ENCODE measurements at regions not wholly inside any gene's neighbourhood (a gene's known extent, or its start where the extent isn't known, plus 50 kb on each side); places are given as distances from the start of the nearest gene placed in this dataset.

DNA sequence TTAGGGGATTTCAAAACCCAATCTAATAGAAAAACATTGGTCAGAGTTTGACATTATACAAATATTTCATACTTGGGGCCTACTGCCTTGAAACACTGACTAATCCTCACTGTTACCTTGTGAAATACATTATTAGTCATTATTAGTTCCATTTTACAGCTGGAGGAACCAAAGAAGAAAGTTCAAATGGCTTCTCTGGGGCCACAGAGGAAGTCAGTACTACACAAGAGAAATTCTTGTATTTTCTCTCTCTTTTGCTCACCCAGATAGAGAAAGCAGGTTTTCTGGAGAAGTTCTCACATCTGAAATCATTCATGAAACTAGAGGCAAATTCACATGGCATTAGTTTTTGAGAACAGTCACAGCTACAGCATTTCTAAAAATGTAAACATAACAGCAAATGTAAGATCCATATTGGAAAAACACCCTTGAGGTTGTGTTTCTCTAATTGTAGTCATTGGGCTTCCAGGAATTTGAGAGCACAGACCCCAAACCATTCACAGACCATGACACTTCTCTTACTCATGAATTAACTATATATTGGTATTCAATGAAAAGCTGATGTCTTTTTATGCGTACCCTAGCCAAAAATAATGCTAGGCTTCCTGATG is 83.0 kb downstream of the LLPH start:
- Histone ChIP-seq H3K9me2 (no peaks in the 10 kb centered on the region), H4K20me1 (ENCODE audit: insufficient read depth) (no peaks in the 10 kb centered on the region), H3K79me2 (ENCODE audit: insufficient read depth) (no peaks in the 10 kb centered on the region), H3K27ac (ENCODE audit: low read depth in 2 of 2, low read length in 1 of 2) (peak overlapping the region; percentile 63 to 94; a peak in 3 of 4 replicates), H3K9ac (no peak overlapping the region), H3K36me3 (replicated peaks in 1 of 2; ENCODE audit: control insufficient read depth in 1 of 2, insufficient read depth in 2 of 2, low read length in 1 of 2) (no peaks in the 10 kb centered on the region), H3K4me1 (ENCODE audit: control insufficient read depth in 1 of 2, insufficient read depth in 2 of 2, low read depth in 1 of 2, low read length in 1 of 2) (peaks cover 0 to 11% of the 10 kb centered on the region in 2 experiments; a peak in 3 of 4 replicates), H3K4me3 (ENCODE audit: low read depth in 2 of 2, low read length in 1 of 2) (no peak overlapping the region), H2AFZ (ENCODE audit: low read depth) (no peak overlapping the region), H3F3A (replicated peaks; ENCODE audit: insufficient read depth) (peaks cover 37% of the 10 kb centered on the region), H3K9me3 (no peaks in the 10 kb centered on the region), H3K27me3 (ENCODE audit: insufficient read depth) (no peaks in the 10 kb centered on the region; the same call in 1 of the 2 replicates), H3K4me2 (no peak overlapping the region)
- ChIA-PET CTCF (no interaction called here), POLR2A (no interaction called here)
- WGBS (ENCODE audit: low lambda C conversion rate) = 46% methylated on average over 1 of the region's 1 CpG
- no peak for TF ChIP-seq ELF1 (IDR thresholded peaks at IDR 0.05)
- TF ChIP-seq, protein P1, sequence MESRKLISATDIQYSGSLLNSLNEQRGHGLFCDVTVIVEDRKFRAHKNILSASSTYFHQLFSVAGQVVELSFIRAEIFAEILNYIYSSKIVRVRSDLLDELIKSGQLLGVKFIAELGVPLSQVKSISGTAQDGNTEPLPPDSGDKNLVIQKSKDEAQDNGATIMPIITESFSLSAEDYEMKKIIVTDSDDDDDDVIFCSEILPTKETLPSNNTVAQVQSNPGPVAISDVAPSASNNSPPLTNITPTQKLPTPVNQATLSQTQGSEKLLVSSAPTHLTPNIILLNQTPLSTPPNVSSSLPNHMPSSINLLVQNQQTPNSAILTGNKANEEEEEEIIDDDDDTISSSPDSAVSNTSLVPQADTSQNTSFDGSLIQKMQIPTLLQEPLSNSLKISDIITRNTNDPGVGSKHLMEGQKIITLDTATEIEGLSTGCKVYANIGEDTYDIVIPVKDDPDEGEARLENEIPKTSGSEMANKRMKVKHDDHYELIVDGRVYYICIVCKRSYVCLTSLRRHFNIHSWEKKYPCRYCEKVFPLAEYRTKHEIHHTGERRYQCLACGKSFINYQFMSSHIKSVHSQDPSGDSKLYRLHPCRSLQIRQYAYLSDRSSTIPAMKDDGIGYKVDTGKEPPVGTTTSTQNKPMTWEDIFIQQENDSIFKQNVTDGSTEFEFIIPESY (IDR thresholded peaks at IDR 0.05; ENCODE audit: borderline replicate concordance, low read depth) = no peak
- no peak for TF ChIP-seq MXI1 (IDR thresholded peaks at IDR 0.05; ENCODE audit: low read depth, low read length)
- no peak for TF ChIP-seq GABPA (IDR thresholded peaks at IDR 0.05; ENCODE audit: low read depth)
- no peak for TF ChIP-seq TCF12 (IDR thresholded peaks at IDR 0.05)
- TF ChIP-seq RAD21 (IDR thresholded peaks at IDR 0.05; ENCODE audit: low read length) = no peak
- TF ChIP-seq RCOR1 (IDR thresholded peaks at IDR 0.05; ENCODE audit: low read length) = no peak
- no peak for TF ChIP-seq USF1 (IDR thresholded peaks at IDR 0.05; ENCODE audit: borderline replicate concordance, low read depth)
- TF ChIP-seq TEAD4 (IDR thresholded peaks at IDR 0.05; ENCODE audit: borderline replicate concordance, insufficient read depth) = no peak
- no peak for TF ChIP-seq JUND (IDR thresholded peaks at IDR 0.05)
- no peak for TF ChIP-seq TAF1 (IDR thresholded peaks at IDR 0.05; ENCODE audit: borderline replicate concordance, low read depth, low read length)
- no peak for TF ChIP-seq NFIC (IDR thresholded peaks at IDR 0.05; ENCODE audit: borderline replicate concordance)
- TF ChIP-seq FOXM1 (IDR thresholded peaks at IDR 0.05; ENCODE audit: low read depth) = no peak
- no peak for TF ChIP-seq EP300 (IDR thresholded peaks at IDR 0.05; ENCODE audit: borderline replicate concordance in 1 of 2, low read depth in 1 of 2, low read length in 1 of 2)
- TF ChIP-seq, protein P2, sequence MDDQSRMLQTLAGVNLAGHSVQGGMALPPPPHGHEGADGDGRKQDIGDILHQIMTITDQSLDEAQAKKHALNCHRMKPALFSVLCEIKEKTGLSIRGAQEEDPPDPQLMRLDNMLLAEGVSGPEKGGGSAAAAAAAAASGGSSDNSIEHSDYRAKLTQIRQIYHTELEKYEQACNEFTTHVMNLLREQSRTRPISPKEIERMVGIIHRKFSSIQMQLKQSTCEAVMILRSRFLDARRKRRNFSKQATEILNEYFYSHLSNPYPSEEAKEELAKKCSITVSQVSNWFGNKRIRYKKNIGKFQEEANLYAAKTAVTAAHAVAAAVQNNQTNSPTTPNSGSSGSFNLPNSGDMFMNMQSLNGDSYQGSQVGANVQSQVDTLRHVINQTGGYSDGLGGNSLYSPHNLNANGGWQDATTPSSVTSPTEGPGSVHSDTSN (IDR thresholded peaks at IDR 0.05) = no peak
- DNase-seq = no peak

GRCh38 chr12:66045506-66045905 is 85.0 kb downstream of the LLPH start:
- H3K9me3 ChIP-seq = no peaks in the 10 kb centered on the region
- H3K79me2 ChIP-seq (ENCODE audit: insufficient read depth) = no peaks in the 10 kb centered on the region
- ChIA-PET POLR2A (no interaction called here), CTCF (interaction anchor here (0.7 kb wide), 1 partner anchor 1729 kb away, joined by 3 read pairs; no protein-coding TSS in a partner anchor)
- no peaks in the 10 kb centered on the region for H3K36me3 ChIP-seq (replicated peaks in 1 of 2; ENCODE audit: control insufficient read depth in 1 of 2, insufficient read depth in 2 of 2, low read length in 1 of 2)
- WGBS (ENCODE audit: low lambda C conversion rate) = 62% methylated on average over 3 of the region's 3 CpGs
- no peak for TF ChIP-seq USF2 (IDR thresholded peaks at IDR 0.05; ENCODE audit: borderline replicate concordance, low read depth, low read length)
- TF ChIP-seq NRF1 (IDR thresholded peaks at IDR 0.05; ENCODE audit: low read depth, low read length) = no peak
- TF ChIP-seq, protein P1 (IDR thresholded peaks at IDR 0.05; ENCODE audit: borderline replicate concordance, low read depth) = no peak
- no peak for TF ChIP-seq SIN3A (IDR thresholded peaks at IDR 0.05; ENCODE audit: borderline replicate concordance, low read depth, low read length)
- TF ChIP-seq CHD2 (IDR thresholded peaks at IDR 0.05; ENCODE audit: low read length, partially characterized antibody) = no peak
- H3K27ac ChIP-seq (ENCODE audit: low read depth in 2 of 2, low read length in 1 of 2) = peak overlapping the region; percentile 82 to 94
- peaks cover 0 to 11% of the 10 kb centered on the region in 2 experiments; a peak in 3 of 4 replicates for H3K4me1 ChIP-seq (ENCODE audit: control insufficient read depth in 1 of 2, insufficient read depth in 2 of 2, low read depth in 1 of 2, low read length in 1 of 2)
- H3K4me3 ChIP-seq (ENCODE audit: low read depth in 2 of 2, low read length in 1 of 2) = peak overlapping the region in 1 of 2 experiments; percentile 17; a peak in 1 of 4 replicates
- H3K27me3 ChIP-seq (ENCODE audit: insufficient read depth) = no peaks in the 10 kb centered on the region; the same call in 1 of the 2 replicates
- H3F3A ChIP-seq (replicated peaks; ENCODE audit: insufficient read depth) = peaks cover 37% of the 10 kb centered on the region
- DNase-seq = no peak
- no peak overlapping the region for H3K9ac ChIP-seq
- H3K4me2 ChIP-seq = peak overlapping the region; percentile 23; the same call in 1 of the 2 replicates
- no peaks in the 10 kb centered on the region for H3K9me2 ChIP-seq
- no peaks in the 10 kb centered on the region for H4K20me1 ChIP-seq (ENCODE audit: insufficient read depth)
- H2AFZ ChIP-seq (ENCODE audit: low read depth) = no peak overlapping the region
